Activated naive CD4-positive, alpha-beta T cell (primary cell): ENCODE measurements at regions not wholly inside any gene's neighbourhood (a gene's known extent, or its start where the extent isn't known, plus 50 kb on each side); places are given as distances from the start of the nearest gene placed in this dataset.

Experiments used
- DNase-seq, 4 experiments: peaks; one replicate each; lab custom pipeline; 2025; lab: John Stamatoyannopoulos, UW

DNA sequence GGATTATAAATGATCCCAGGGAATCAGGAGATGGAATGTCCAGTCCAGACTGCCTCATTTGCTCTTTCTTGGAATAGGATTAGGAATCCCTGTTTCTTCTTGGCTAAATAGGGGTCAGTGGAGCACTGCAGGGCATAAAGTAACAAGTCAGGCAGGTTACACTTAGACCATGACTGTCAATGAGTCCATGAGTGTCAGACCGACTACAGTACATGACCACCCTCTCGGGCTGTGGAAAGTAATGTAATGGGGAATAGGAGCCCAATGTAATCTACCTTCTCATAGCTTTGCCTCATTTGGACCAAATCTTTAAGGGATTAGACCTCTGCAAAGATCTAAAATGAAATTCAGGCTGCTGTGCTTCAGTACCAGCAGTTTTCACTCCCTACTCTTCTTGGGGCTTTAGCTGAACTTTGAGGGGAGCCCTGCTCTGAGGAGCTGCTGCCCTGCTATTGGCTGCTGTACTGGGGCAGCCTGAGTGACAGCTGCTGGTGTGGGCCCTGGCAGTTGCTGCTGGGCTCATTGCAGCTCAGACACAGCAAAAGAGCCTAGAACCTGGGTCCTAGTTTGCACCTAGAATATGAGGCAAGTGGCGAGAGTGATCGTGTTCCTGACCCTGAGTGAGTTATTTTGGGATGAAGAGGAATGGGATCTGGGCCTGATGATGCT lies 62.2 kb upstream of the OR4E1 start:
- no peak for DNase-seq

DNA sequence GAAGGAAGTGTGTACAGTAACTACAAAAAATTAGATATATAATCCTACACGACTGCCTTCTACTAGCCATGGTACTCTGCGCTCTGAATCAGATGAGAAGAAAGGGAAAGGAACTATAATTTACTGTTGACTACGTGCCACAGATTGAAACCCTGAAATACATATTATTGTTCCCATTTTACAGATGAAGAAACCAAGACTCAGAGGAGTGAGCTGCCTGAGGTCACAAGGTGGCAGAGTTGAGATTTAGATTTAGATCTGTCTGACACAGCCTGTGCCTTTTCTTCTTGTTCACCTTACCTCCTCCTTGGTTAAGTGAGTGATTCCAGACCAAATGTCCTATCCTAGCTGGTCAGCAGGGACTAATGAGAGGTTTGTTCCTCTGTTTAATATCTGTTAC lies 61.6 kb upstream of the OR4E1 start:
- DNase-seq, result no peak

DNA sequence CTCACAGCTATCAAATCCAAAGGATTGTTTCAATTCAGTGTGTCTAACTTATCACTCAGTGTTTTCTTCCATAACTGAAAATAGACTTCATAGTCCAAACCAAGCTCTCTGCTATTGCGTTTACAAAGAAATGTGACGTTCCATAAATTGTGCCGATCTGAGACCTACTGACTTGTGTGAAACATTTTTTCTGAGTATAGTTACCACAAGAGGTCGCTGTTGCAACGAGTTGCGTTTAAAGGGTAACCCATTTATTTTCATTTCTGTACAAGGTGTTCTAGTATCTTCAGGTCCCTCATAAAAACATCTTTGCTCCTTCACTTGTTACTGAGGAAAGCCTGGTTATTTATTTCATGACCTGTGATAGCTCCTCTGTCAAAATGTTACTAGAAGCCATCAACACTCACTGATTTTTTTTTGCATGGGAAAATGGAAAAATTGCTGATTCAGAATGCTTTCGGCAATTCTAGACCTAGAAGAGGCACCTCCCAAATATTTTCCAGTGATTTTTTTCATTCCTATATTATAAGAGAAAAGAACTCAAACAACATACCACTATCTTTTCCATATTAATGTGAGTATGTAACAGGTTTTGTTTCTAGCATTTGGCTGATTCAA lies 60.9 kb upstream of the OR4E1 start:
- no peak for DNase-seq

DNA sequence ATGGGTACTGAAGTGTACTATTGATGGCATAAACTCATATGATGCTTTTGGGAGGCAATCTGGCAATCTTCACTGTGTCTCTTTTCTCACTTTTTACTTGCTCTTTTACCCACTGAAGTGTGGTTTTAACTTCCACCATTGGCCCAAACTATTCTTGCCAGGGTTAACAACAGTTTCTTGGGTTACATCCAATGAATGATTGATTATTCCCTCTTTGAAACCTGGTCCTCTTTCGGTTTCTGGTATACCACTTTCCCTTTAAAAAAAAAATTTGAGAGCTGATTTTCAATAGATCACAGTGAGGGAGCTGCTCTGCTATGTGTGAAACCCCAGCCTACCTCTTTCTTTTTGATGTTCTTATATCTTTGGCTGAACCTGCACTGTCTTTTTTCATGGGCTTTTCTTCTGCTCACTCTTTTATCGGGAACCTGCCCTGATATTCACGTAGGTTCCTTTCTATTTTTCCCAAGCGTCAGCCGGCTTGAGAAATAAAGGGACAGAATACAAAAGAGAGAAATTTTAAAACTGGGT lies 56.1 kb upstream of the OR4E1 start:
- no peak for DNase-seq

DNA sequence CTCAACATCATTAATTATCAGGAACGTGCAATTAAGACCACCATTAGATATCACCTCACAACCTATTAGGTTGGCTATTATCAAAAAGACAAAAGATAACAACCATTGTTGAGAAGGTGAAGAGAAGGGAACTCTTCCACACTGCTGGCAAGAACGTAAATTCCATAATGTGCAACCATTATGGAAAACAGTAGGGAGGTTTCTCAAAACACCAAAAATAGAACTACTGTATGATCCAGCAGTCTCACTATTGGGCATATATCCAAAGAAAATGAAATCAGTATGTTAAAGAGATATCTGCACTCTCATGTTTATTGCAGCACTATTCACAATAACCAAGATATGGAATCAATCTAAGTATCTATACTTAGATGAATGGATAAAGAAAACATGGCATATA lies 51.6 kb upstream of the OR4E1 start:
- no peak for DNase-seq

DNA sequence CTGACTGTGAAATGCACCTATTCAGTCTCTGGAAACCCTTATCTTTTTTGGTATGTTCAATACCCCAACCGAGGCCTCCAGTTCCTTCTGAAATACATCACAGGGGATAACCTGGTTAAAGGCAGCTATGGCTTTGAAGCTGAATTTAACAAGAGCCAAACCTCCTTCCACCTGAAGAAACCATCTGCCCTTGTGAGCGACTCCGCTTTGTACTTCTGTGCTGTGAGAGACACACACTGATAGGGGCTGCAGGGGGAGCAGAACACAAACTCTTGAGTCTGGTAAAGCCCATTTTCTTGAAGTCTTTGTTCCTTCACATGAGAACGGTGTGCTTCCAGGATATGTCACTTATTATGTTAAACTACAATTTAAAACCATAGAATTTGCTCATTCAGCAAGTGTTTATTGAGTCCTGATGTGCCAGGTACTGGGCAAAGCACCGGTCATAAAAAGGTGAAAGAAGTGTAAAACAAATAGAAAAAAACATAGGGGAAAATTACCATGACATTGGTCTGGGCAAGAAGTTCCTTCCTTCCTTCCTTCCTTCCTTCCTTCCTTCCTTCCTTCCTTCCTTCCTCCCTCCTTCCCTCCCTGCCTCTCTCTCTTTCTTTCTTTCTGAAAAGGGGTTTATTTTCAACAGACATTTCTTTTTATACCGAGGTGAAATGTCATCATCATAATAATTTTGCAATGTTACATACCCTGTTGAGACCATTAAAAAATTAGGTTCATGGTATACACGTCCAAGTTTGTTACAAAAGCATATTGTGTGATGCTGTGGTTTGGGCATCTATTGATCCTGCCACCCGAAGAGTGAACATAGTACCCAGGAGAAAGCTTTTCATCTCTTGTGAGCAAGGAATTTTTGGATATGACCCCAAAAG lies 50.7 kb upstream of the OR4E1 start:
- no peak for DNase-seq

DNA sequence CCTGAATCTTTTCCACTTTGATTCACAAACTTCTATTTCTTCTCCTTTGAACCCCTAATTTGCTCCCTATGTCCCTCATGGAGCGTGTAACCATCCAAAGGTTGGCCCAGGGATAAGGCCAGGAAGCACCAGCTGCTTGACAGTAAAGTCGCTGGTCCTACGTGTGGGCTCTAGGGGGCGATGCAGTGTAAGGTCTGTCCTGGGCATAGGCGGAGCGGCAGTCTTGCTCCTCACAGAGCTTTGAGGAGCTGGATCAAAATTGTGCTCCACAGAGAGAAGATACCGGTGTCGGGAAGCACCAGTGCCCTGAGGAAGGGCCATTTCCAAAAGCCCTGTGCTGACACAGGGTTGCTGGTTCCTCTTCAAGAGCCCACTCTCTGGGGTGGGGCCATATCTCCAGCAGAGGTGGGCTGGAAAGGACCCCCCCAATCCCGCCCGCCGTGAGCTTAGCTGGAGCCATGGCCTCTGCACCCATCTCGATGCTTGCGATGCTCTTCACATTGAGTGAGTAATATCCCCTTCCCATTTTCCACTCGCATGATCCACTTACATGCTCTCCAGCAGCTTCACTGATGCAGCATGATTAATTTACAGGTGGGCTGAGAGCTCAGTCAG lies 49.9 kb upstream of the OR4E1 start:
- DNase-seq, result no peak
